Retinal pigment epithelial cell (primary cell): ENCODE measurements at regions not wholly inside any gene's neighbourhood (a gene's known extent, or its start where the extent isn't known, plus 50 kb on each side); places are given as distances from the start of the nearest gene placed in this dataset.

Experiments used
- DNase-seq: peaks from one replicate; pipeline ENCODE4 v3.0.0-alpha.2; 2010; ENCODE audit warnings: low read depth
- H3K4me3 ChIP-seq: 2 replicates; pipeline ENCODE4 v1.5.1; 2011; ENCODE audit warnings: mild to moderate bottlenecking, low read length, control low read depth, moderate library complexity
- CTCF ChIP-seq: conservative IDR thresholded peaks from 2 replicates; pipeline ENCODE4 v1.5.1; 2011; ENCODE audit warnings: low read depth, low read length, control low read depth, inconsistent platforms

- H3K4me3 ChIP-seq = no peak overlapping the region
- no peak for TF ChIP-seq CTCF
- no peak for DNase-seq
Observed at GRCh38 chr14:104387022-104388010, 192.2 kb upstream of the C14orf180 start.

- no peak overlapping the region for H3K4me3 ChIP-seq
- DNase-seq = no peak
- TF ChIP-seq CTCF = no peak
Observed at GRCh38 chr14:104388011-104388521, 191.5 kb upstream of the C14orf180 start.

GRCh38 chr14:104388541-104389325, 190.8 kb upstream of the C14orf180 start:
- no peak for TF ChIP-seq CTCF
- no peak overlapping the region for H3K4me3 ChIP-seq
- no peak for DNase-seq

GRCh38 chr14:104389326-104390220, 190.0 kb upstream of the C14orf180 start:
- DNase-seq = no peak
- TF ChIP-seq CTCF = no peak
- no peak overlapping the region for H3K4me3 ChIP-seq

- no peak overlapping the region for H3K4me3 ChIP-seq
- no peak for TF ChIP-seq CTCF
- DNase-seq = no peak
Observed at GRCh38 chr14:104390221-104390931, 189.2 kb upstream of the C14orf180 start.
